Endodermal cell (in vitro differentiated cells): ENCODE measurements at regions not wholly inside any gene's neighbourhood (a gene's known extent, or its start where the extent isn't known, plus 50 kb on each side); places are given as distances from the start of the nearest gene placed in this dataset.
A peak's percentile ranks its signal among the peaks of the same experiment; 100 is the strongest.

Experiments
- DNase-seq: peaks from one replicate; pipeline ENCODE4 v3.0.0-alpha.2; 2017
- H3K27ac ChIP-seq: 2 replicates; pipeline ENCODE4 v1.5.1; 2013; ENCODE audit warnings: mild to moderate bottlenecking, low read depth, low read length, moderate library complexity
- H3K27me3 ChIP-seq: 2 replicates; pipeline ENCODE4 v1.6.1; 2013; ENCODE audit warnings: mild to moderate bottlenecking, low read length, moderate library complexity; ENCODE audit not compliant: insufficient read depth, control insufficient read depth, poor library complexity, severe bottlenecking
- H3K36me3 ChIP-seq: 2 replicates; pipeline ENCODE4 v1.7.0; 2013; ENCODE audit warnings: mild to moderate bottlenecking, low read length, moderate library complexity; ENCODE audit not compliant: control insufficient read depth, insufficient read depth
- H3K4me1 ChIP-seq: one replicate; pipeline ENCODE4 v1.7.0; 2013; ENCODE audit warnings: low read length; ENCODE audit not compliant: control insufficient read depth, insufficient read depth
- H3K4me3 ChIP-seq: 2 replicates; pipeline ENCODE4 v1.5.1; 2013; ENCODE audit warnings: mild to moderate bottlenecking, low read length, moderate library complexity
- H3K9ac ChIP-seq: 2 replicates; pipeline ENCODE4 v1.6.1; 2013; ENCODE audit warnings: mild to moderate bottlenecking, low read length, moderate library complexity; ENCODE audit not compliant: poor library complexity, severe bottlenecking; ENCODE audit errors: extremely low read depth
- H3K9me3 ChIP-seq: 2 replicates; pipeline ENCODE4 v1.6.1; 2013; ENCODE audit warnings: mild to moderate bottlenecking, low read length, moderate library complexity; ENCODE audit not compliant: control insufficient read depth
- H3K27ac Mint-ChIP-seq: 2 replicates; pipeline ENCODE4 v1.8.0; 2020; ENCODE audit warnings: mixed read lengths
- H3K27me3 Mint-ChIP-seq: 2 replicates; pipeline ENCODE4 v1.8.0; 2021; ENCODE audit warnings: mild to moderate bottlenecking, mixed read lengths; ENCODE audit not compliant: insufficient read depth
- H3K36me3 Mint-ChIP-seq: 2 replicates; pipeline ENCODE4 v1.8.0; 2020; ENCODE audit warnings: low read depth, mixed read lengths
- H3K4me1 Mint-ChIP-seq: 2 replicates; pipeline ENCODE4 v1.8.0; 2020; ENCODE audit warnings: mixed read lengths
- H3K4me3 Mint-ChIP-seq: 2 replicates; pipeline ENCODE4 v1.8.0; 2020; ENCODE audit warnings: mild to moderate bottlenecking, moderate library complexity, mixed read lengths
- H3K9me3 Mint-ChIP-seq: 2 replicates; pipeline ENCODE4 v1.8.0; 2020; ENCODE audit warnings: mild to moderate bottlenecking, mixed read lengths
- CTCF ChIP-seq: fragments of 200-600 bp; sonication (generic); conservative IDR thresholded peaks from 2 replicates; pipeline ENCODE4 v1.5.0; 2021; ENCODE audit warnings: antibody characterized with exemption, mild to moderate bottlenecking
- WGBS, 2 experiments: methylation state at CpG; one replicate each; pipeline versions ENCODE4 v1.1.5 to v1.1.7; 2013; ENCODE audit warnings: missing lambda C conversion rate in 2 of 2, mixed read lengths in 1 of 2; ENCODE audit not compliant: insufficient coverage in 1 of 2, insufficient read length in 1 of 2; 5-methylcytosine and 5-hydroxymethylcytosine counted together

GRCh38 chr18:29653671-29654215 is 1388.8 kb downstream of the DSC3 start:
- Mint-ChIP-seq H3K36me3 (no peaks in the 10 kb centered on the region), H3K27me3 (no peaks in the 10 kb centered on the region), H3K4me1 (no peaks in the 10 kb centered on the region), H3K4me3 (no peak overlapping the region), H3K27ac (no peak overlapping the region), H3K9me3 (no peaks in the 10 kb centered on the region)
- Histone ChIP-seq H3K9ac (no peak overlapping the region), H3K9me3 (no peaks in the 10 kb centered on the region), H3K4me1 (no peaks in the 10 kb centered on the region), H3K4me3 (no peak overlapping the region), H3K36me3 (no peaks in the 10 kb centered on the region), H3K27me3 (no peaks in the 10 kb centered on the region), H3K27ac (no peak overlapping the region)
- WGBS, 2 experiments = 89% methylated on average over 1 of the region's 2 CpGs; no CpG with 5 or more reads in 1 of the 2 experiments
- TF ChIP-seq CTCF = no peak
- DNase-seq = no peak

GRCh38 chr18:29652797-29653196 is 1389.7 kb downstream of the DSC3 start:
- H3K9ac ChIP-seq = no peak overlapping the region
- Mint-ChIP-seq H3K4me3 (no peak overlapping the region), H3K27me3 (no peaks in the 10 kb centered on the region), H3K4me1 (no peaks in the 10 kb centered on the region), H3K27ac (peak overlapping the region; percentile 40), H3K36me3 (no peaks in the 10 kb centered on the region), H3K9me3 (no peaks in the 10 kb centered on the region)
- no peaks in the 10 kb centered on the region for H3K4me1 ChIP-seq
- H3K4me3 ChIP-seq = no peak overlapping the region
- DNase-seq = no peak
- H3K36me3 ChIP-seq = no peaks in the 10 kb centered on the region
- H3K27ac ChIP-seq = no peak overlapping the region
- no peak for TF ChIP-seq CTCF
- H3K9me3 ChIP-seq = no peaks in the 10 kb centered on the region
- H3K27me3 ChIP-seq = no peaks in the 10 kb centered on the region
- WGBS, 2 experiments = 83 to 100% methylated on average over 1 to 2 of the region's 2 CpGs

- no peak for DNase-seq
- Mint-ChIP-seq H3K4me3 (no peak overlapping the region), H3K4me1 (no peaks in the 10 kb centered on the region), H3K9me3 (no peaks in the 10 kb centered on the region), H3K36me3 (no peaks in the 10 kb centered on the region), H3K27me3 (no peaks in the 10 kb centered on the region), H3K27ac (no peak overlapping the region)
- no peak overlapping the region for H3K27ac ChIP-seq
- WGBS, 2 experiments = 72% methylated on average over 3 of the region's 3 CpGs; no CpG with 5 or more reads in 1 of the 2 experiments
- no peaks in the 10 kb centered on the region for H3K9me3 ChIP-seq
- H3K4me1 ChIP-seq = no peaks in the 10 kb centered on the region
- no peak overlapping the region for H3K9ac ChIP-seq
- H3K4me3 ChIP-seq = no peak overlapping the region
- TF ChIP-seq CTCF = no peak
- no peaks in the 10 kb centered on the region for H3K36me3 ChIP-seq
- no peaks in the 10 kb centered on the region for H3K27me3 ChIP-seq
Observed at GRCh38 chr18:29651122-29651680, 1391.3 kb downstream of the DSC3 start.
